Testis (tissue), 2 donors: ENCODE measurements at regions not wholly inside any gene's neighbourhood (a gene's known extent, or its start where the extent isn't known, plus 50 kb on each side); places are given as distances from the start of the nearest gene placed in this dataset.
"Not testable (repeated sequence)": the region's sequence is repeated elsewhere in the genome, so short reads cannot be mapped to it uniquely, and the experiment has no call there.

Experiments
- DNase-seq: peaks from one replicate; pipeline ENCODE4 v3.0.0-alpha.2; 2019
- H3K27ac ChIP-seq, 2 donors: fragments of 200-600 bp; sonication (generic); one replicate each; pipeline ENCODE4 v1.5.1; 2019
- H3K27me3 ChIP-seq: fragments of 200-600 bp; sonication (generic); one replicate; pipeline ENCODE4 v1.5.1; 2019
- H3K36me3 ChIP-seq: fragments of 200-600 bp; sonication (generic); one replicate; pipeline ENCODE4 v1.5.1; 2017; ENCODE audit warnings: low read depth; ENCODE audit errors: missing control alignments
- H3K4me1 ChIP-seq: fragments of 200-600 bp; sonication (generic); one replicate; pipeline ENCODE4 v1.5.1; 2019
- H3K4me3 ChIP-seq, 2 donors: fragments of 200-600 bp; sonication (generic); one replicate each; pipeline ENCODE4 v1.5.1; 2017 to 2019
- H3K9me3 ChIP-seq: fragments of 200-600 bp; sonication (generic); one replicate; pipeline ENCODE4 v1.5.1; 2017
- POLR2A ChIP-seq: fragments of 450-650 bp; IDR thresholded peaks from one replicate; pipeline ENCODE4 v1.6.1; 2017; ENCODE audit warnings: antibody characterized with exemption, mild to moderate bottlenecking, moderate library complexity
- WGBS, 2 donors: methylation state at CpG; one replicate each; pipeline ENCODE4 v1.1.5; 2018; 5-methylcytosine and 5-hydroxymethylcytosine counted together
- intact Hi-C: fragments of 100-400 bp; cut with DNase I; formaldehyde crosslinking; loops from one replicate; pipeline ENCODE4 v1.15.1; 2023; ENCODE audit warnings: low total_unique reads
- TF ChIP-seq, protein P1 (sequence below), 3 experiments: fragments of 450-650 bp in 2 of 3; fragments of 200-600 bp in 1 of 3; sonication (generic) in 1 of 3; IDR thresholded peaks; one replicate each; pipeline ENCODE4 v1.5.1; 2016 to 2019; ENCODE audit warnings: antibody characterized with exemption in 3 of 3, mild to moderate bottlenecking in 2 of 3, moderate library complexity in 1 of 3

DNA sequence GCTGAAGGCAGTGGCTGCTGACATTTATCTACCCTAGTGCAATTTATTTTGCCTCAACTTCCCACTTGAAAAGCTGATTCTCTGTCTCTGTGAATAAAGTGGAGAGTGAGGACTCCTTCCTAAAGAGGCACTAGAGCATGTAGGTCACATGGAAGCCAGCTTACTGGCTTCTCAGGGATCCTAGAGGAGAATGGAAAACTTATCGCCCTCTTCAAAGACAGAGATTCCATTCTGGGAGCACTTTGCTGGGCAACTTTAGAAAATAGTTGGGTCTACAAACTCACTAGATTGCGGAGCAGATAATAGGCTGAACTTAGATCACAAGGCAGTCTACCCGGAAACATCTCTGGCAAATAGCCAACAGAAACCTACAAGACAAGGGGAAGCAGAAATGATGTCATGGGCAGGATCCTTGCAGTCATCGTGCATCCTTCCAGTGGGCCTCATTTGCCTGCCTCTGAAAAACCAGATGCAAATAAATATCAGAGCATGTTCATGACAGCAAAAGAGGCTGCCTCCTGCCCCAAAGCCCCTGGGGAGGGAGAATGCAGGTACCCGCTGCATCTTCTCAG lies 104.8 kb upstream of the BARHL2 start:
- intact Hi-C loops = no loop called here
- no peak for DNase-seq
- H3K36me3 ChIP-seq = no peaks in the 10 kb centered on the region
- no peak overlapping the region for H3K27ac ChIP-seq
- no peaks in the 10 kb centered on the region for H3K4me1 ChIP-seq
- 84 to 91% methylated on average over 5 of the region's 5 CpGs for WGBS, 2 donors
- no peaks in the 10 kb centered on the region for H3K9me3 ChIP-seq
- H3K4me3 ChIP-seq = no peak overlapping the region
- no peaks in the 10 kb centered on the region for H3K27me3 ChIP-seq
- TF ChIP-seq, protein P1, sequence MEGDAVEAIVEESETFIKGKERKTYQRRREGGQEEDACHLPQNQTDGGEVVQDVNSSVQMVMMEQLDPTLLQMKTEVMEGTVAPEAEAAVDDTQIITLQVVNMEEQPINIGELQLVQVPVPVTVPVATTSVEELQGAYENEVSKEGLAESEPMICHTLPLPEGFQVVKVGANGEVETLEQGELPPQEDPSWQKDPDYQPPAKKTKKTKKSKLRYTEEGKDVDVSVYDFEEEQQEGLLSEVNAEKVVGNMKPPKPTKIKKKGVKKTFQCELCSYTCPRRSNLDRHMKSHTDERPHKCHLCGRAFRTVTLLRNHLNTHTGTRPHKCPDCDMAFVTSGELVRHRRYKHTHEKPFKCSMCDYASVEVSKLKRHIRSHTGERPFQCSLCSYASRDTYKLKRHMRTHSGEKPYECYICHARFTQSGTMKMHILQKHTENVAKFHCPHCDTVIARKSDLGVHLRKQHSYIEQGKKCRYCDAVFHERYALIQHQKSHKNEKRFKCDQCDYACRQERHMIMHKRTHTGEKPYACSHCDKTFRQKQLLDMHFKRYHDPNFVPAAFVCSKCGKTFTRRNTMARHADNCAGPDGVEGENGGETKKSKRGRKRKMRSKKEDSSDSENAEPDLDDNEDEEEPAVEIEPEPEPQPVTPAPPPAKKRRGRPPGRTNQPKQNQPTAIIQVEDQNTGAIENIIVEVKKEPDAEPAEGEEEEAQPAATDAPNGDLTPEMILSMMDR (IDR thresholded peaks at IDR 0.05) = no peak
- no peak for TF ChIP-seq POLR2A

DNA sequence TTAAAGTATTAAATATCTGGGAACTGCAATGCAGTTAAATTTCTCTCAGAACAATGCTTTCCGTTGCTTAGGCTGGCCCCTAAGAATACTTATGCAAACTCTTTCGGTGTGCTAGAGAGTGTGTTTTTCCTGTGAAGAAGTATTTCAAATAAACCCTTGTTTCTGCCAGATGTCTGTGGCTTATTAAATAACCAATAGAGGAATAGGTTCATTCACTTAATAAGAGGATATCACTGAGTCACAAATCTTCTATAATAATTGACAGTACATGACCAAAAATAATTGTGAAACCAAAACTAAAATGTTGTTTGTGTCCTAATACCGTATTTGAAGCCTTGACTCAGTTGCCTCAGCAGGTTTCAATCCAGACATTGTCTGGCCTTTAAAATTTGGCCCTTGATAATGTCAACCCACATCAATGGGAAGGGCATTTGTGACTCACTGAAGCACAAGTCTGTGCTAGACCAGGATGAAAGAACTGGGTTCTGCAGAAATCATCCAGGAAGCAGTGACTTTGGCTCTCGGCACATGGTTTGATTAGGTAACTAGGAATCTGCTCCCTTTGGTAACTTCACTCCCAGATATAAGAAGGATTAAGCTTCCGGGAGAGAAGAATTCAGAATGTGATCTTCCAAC lies 104.2 kb upstream of the BARHL2 start:
- Histone ChIP-seq H3K4me1 (no peaks in the 10 kb centered on the region), H3K27ac (no peak overlapping the region), H3K4me3 (no peak overlapping the region), H3K27me3 (no peaks in the 10 kb centered on the region), H3K36me3 (no peaks in the 10 kb centered on the region), H3K9me3 (no peaks in the 10 kb centered on the region)
- 83 to 95% methylated on average over 5 of the region's 5 CpGs for WGBS, 2 donors
- TF ChIP-seq, protein P1 (IDR thresholded peaks at IDR 0.05) = no peak
- TF ChIP-seq POLR2A = no peak
- no peak for DNase-seq
- intact Hi-C loops = no loop called here

DNA sequence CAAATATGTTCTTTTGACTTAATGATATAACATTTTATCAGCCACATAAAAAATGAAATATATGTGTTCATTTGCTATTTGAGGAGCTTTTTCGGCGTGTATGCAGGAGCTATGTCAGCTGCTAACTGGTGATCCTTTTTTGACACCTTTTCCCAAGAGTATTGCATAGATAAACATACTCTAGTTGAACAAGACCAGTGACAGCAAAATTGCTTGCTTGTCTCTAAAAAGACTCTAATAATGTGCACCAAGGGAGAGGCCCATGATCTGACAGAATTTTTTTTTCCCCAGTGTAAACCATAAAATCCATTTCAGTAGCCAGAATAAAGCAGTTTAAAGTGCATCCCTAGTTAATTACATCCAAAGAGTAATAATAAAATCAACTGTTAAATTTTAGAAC lies 103.6 kb upstream of the BARHL2 start:
- Histone ChIP-seq H3K27ac (no peak overlapping the region), H3K4me3 (no peak overlapping the region), H3K27me3 (no peaks in the 10 kb centered on the region), H3K9me3 (no peaks in the 10 kb centered on the region), H3K4me1 (no peaks in the 10 kb centered on the region), H3K36me3 (no peaks in the 10 kb centered on the region)
- DNase-seq = no peak
- 88 to 92% methylated on average over 2 of the region's 2 CpGs for WGBS, 2 donors
- no peak for TF ChIP-seq POLR2A
- TF ChIP-seq, protein P1 (IDR thresholded peaks at IDR 0.05) = no peak
- intact Hi-C loops = no loop called here

DNA sequence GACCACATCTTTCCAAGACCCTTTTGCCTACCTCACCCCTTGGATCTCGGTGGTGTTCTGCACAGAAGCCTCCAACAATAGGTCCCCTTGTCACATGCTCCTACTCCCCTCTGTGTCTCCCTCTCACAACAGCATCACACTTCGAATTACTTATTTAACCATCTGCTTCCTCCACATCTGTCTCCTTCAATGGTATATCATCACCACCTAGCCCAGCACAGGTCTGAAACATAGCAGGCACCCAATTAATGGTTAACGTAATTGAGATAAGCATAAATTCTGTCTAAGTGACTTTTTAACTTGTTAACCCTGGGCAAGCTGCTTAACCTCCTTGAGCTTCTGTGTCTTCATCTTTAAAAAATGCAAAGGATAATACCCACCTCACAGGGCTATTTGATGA lies 100.3 kb upstream of the BARHL2 start:
- Histone ChIP-seq H3K36me3 (no peaks in the 10 kb centered on the region), H3K4me1 (no peaks in the 10 kb centered on the region), H3K4me3 (no peak overlapping the region), H3K9me3 (no peaks in the 10 kb centered on the region), H3K27ac (no peak overlapping the region), H3K27me3 (no peaks in the 10 kb centered on the region)
- 57 to 73% methylated on average over 2 to 3 of the region's 3 CpGs for WGBS, 2 donors
- TF ChIP-seq POLR2A = no peak
- TF ChIP-seq, protein P1 (IDR thresholded peaks at IDR 0.05) = no peak
- intact Hi-C loops = no loop called here
- no peak for DNase-seq

DNA sequence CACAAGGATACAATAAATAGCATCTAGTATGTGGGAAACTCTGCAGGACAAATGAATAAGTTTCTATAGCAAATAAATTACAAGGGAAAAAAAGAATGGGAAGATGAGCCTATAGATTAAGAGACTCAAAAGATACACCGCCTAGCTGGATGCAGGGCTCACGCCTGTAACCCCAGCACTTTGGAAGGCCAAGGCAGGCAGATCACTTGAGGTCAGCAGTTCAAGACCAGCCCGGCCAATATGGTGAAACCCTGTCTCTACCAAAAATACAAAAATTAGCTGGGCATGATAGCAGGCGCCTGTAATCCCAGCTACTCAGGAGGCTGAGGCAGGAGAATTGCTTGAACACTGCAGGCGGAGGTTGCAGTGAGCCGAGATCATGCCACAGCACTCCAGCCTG lies 95.1 kb upstream of the BARHL2 start:
- H3K9me3 ChIP-seq, H3K4me1 ChIP-seq, H3K36me3 ChIP-seq, H3K4me3 ChIP-seq, H3K27me3 ChIP-seq, DNase-seq, intact Hi-C loops, H3K27ac ChIP-seq: not testable (repeated sequence)
- 79 to 80% methylated on average over 6 of the region's 6 CpGs for WGBS, 2 donors

DNA sequence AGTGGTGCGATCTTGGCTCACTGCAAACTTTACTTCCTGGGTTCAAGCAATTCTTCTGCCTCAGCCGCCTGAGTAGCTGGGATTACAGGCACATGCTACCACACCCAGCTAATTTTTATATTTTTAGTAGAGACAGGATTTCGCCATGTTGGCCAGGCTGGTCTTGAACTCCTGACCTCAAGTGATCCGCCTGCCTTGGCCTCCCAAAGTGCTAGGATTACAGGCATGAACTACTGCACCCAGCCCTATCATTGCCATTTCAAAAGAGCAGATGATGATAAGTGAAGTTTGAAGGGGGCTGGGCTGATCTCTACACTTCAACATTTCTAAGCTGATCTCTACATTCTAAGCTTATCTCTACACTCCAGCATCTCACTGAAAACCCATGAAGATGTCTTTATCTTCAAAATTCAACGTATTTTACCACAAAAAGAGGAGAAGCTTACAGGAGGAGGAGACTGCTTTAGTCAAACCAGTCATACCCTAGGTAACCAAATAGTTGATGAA lies 94.4 kb upstream of the BARHL2 start:
- intact Hi-C loops, H3K27me3 ChIP-seq, DNase-seq, H3K4me1 ChIP-seq, H3K9me3 ChIP-seq, H3K27ac ChIP-seq, H3K36me3 ChIP-seq, H3K4me3 ChIP-seq: not testable (repeated sequence)
- WGBS, 2 donors = 60 to 85% methylated on average over 5 of the region's 5 CpGs
